GM18867 (cell line): ENCODE measurements at regions not wholly inside any gene's neighbourhood (a gene's known extent, or its start where the extent isn't known, plus 50 kb on each side); places are given as distances from the start of the nearest gene placed in this dataset.

Experiments used
- ATAC-seq: cut with Tn5 transposase; IDR thresholded peaks from one replicate; pipeline ENCODE4 v1.9.1; 2021; ENCODE audit warnings: mild to moderate bottlenecking, moderate library complexity; ENCODE audit not compliant: unreplicated experiment

- no peak for ATAC-seq
Measured at GRCh38 chr11:127281534-127281933, 281.0 kb upstream of the KIRREL3 start.

GRCh38 chr11:127275774-127276173 is 275.2 kb upstream of the KIRREL3 start:
- no peak for ATAC-seq

- ATAC-seq: no peak
Measured at GRCh38 chr11:127274328-127274676, 273.7 kb upstream of the KIRREL3 start.

GRCh38 chr11:127273593-127274327 is 273.2 kb upstream of the KIRREL3 start:
- no peak for ATAC-seq

- no peak for ATAC-seq
Measured at GRCh38 chr11:127270851-127271250, 270.3 kb upstream of the KIRREL3 start.

GRCh38 chr11:127269911-127270310 is 269.3 kb upstream of the KIRREL3 start:
- ATAC-seq: no peak

- ATAC-seq: no peak
Measured at GRCh38 chr11:127268932-127269331, 268.4 kb upstream of the KIRREL3 start.

GRCh38 chr11:127268521-127268920 is 268.0 kb upstream of the KIRREL3 start:
- no peak for ATAC-seq

- no peak for ATAC-seq
Measured at GRCh38 chr11:127259102-127259501, 258.5 kb upstream of the KIRREL3 start.

GRCh38 chr11:127255209-127255608 is 254.6 kb upstream of the KIRREL3 start:
- ATAC-seq: no peak

GRCh38 chr11:127252321-127252720 is 251.8 kb upstream of the KIRREL3 start:
- peak; percentile 66 for ATAC-seq

GRCh38 chr11:127249576-127249975 is 249.0 kb upstream of the KIRREL3 start:
- ATAC-seq: no peak

GRCh38 chr11:127248476-127248875 is 247.9 kb upstream of the KIRREL3 start:
- no peak for ATAC-seq

GRCh38 chr11:127247261-127247851 is 246.8 kb upstream of the KIRREL3 start:
- ATAC-seq: no peak

GRCh38 chr11:127242676-127243075 is 242.1 kb upstream of the KIRREL3 start:
- no peak for ATAC-seq

- ATAC-seq: no peak
Measured at GRCh38 chr11:127238321-127238720, 237.8 kb upstream of the KIRREL3 start.

GRCh38 chr11:127236776-127237175 is 236.2 kb upstream of the KIRREL3 start:
- no peak for ATAC-seq

- ATAC-seq: no peak
Measured at GRCh38 chr11:127233998-127234397, 233.4 kb upstream of the KIRREL3 start.

GRCh38 chr11:127230392-127230791 is 229.8 kb upstream of the KIRREL3 start:
- ATAC-seq: no peak

GRCh38 chr11:127226949-127227348 is 226.4 kb upstream of the KIRREL3 start:
- ATAC-seq: no peak

- no peak for ATAC-seq
Measured at GRCh38 chr11:127226380-127226779, 225.8 kb upstream of the KIRREL3 start.

GRCh38 chr11:127225619-127226018 is 225.0 kb upstream of the KIRREL3 start:
- no peak for ATAC-seq

GRCh38 chr11:127224276-127224675 is 223.7 kb upstream of the KIRREL3 start:
- ATAC-seq: no peak
